K562 (cell line): ENCODE measurements at regions not wholly inside any gene's neighbourhood (a gene's known extent, or its start where the extent isn't known, plus 50 kb on each side); places are given as distances from the start of the nearest gene placed in this dataset.
"Not testable (repeated sequence)": the region's sequence is repeated elsewhere in the genome, so short reads cannot be mapped to it uniquely, and the experiment has no call there.

Experiments used
- ATAC-seq: fragments of 200-7000 bp; cut with Tn5 transposase; 3 replicates; pipeline ENCODE4 v1.9.1; 2020; ENCODE audit warnings: moderate library complexity
- BruUV-seq: library from RNA; stranded (reverse); fragments of 400-500 nt; replicated peaks from 2 replicates; lab custom pipeline; 2021; lab: Mats Ljungman, UMichigan
- CTCF ChIA-PET: fragments of 300-600 bp; formaldehyde crosslinking; extraction: SDS; loops from one replicate; lab custom pipeline; 2021; ENCODE audit warnings: low intra/inter-chr PET ratio; lab: Yijun Ruan, JAX
- POLR2A ChIA-PET: fragments of 300-600, 350-650 bp; sonication (Branson Sonifier 250); formaldehyde crosslinking; extraction: SDS; loops from one replicate; lab custom pipeline; 2021; ENCODE audit warnings: antibody characterized with exemption, inconsistent platforms; lab: Yijun Ruan, JAX
- DNase-seq, 4 experiments: peaks; one replicate each; pipeline versions ENCODE4 v3.0.0 to v3.0.0-alpha.2; 2011 to 2018; ENCODE audit warnings: low spot score in 3 of 4, mixed read lengths in 3 of 4; ENCODE audit errors: extremely low read depth in 1 of 4
- FAIRE-seq: peaks from 2 replicates; lab custom pipeline; 2011; peaks lifted over from hg19 to GRCh38; lab: Jason Lieb, UNC
- H2AFZ ChIP-seq: 2 replicates; pipeline ENCODE4 v1.6.0; 2011; ENCODE audit warnings: low read depth, low read length, control low read depth, inconsistent platforms
- H3K27ac ChIP-seq: fragments of 200-600 bp; 3 replicates; pipeline ENCODE4 v1.8.0; 2011; ENCODE audit warnings: low read depth, mild to moderate bottlenecking, control low read depth, inconsistent platforms, low read length, moderate library complexity, mixed read lengths; ENCODE audit errors: extremely low read depth
- H3K27me3 ChIP-seq, 2 experiments: fragments of 300-600 bp in 1 of 2; 2 replicates in 1 of 2; 3 replicates in 1 of 2; pipeline versions ENCODE4 v1.6.0 to v1.8.0; 2011; ENCODE audit warnings: inconsistent platforms in 2 of 2, low read length in 2 of 2, mild to moderate bottlenecking in 1 of 2, mixed read lengths in 1 of 2, moderate library complexity in 1 of 2; ENCODE audit not compliant: control insufficient read depth in 2 of 2, insufficient read depth in 2 of 2
- H3K36me3 ChIP-seq: fragments of 300-600 bp; 3 replicates; pipeline ENCODE4 v1.8.0; 2011; ENCODE audit warnings: mild to moderate bottlenecking, low read length, inconsistent platforms; ENCODE audit not compliant: control insufficient read depth, insufficient read depth
- H3K4me1 ChIP-seq, 2 experiments: fragments of 200-600 bp in 1 of 2; replicated peaks in 1 of 2; 2 replicates in 1 of 2; 3 replicates in 1 of 2; pipeline versions ENCODE4 v1.5.1 to v1.8.0; 2011; ENCODE audit warnings: inconsistent platforms in 2 of 2, low read length in 2 of 2, mild to moderate bottlenecking in 1 of 2, mixed read lengths in 1 of 2, moderate library complexity in 1 of 2; ENCODE audit not compliant: control insufficient read depth in 2 of 2, insufficient read depth in 2 of 2
- H3K4me2 ChIP-seq: 2 replicates; pipeline ENCODE4 v1.6.1; 2011; ENCODE audit warnings: low read length, control low read depth, inconsistent platforms, mixed read lengths; ENCODE audit not compliant: insufficient read depth
- H3K4me3 ChIP-seq: fragments of 200-600 bp; sonication (generic), shearing (Covaris generic); 2 replicates; pipeline ENCODE4 v1.5.1; 2016; ENCODE audit warnings: control low read depth, inconsistent platforms
- H3K79me2 ChIP-seq: fragments of 200-600 bp; 3 replicates; pipeline ENCODE4 v1.8.0; 2011; ENCODE audit warnings: low read length, inconsistent platforms; ENCODE audit not compliant: control insufficient read depth, insufficient read depth
- H3K9ac ChIP-seq, 2 experiments: 2 replicates each; pipeline versions ENCODE4 v1.6.0 to v1.6.1; 2011; ENCODE audit warnings: low read depth in 2 of 2, low read length in 2 of 2, control low read depth in 1 of 2, inconsistent platforms in 1 of 2, mild to moderate bottlenecking in 1 of 2, mixed read lengths in 1 of 2; ENCODE audit not compliant: insufficient read depth in 1 of 2
- H3K9me1 ChIP-seq: one replicate; pipeline ENCODE4 v1.6.0; 2011; ENCODE audit warnings: inconsistent platforms, mild to moderate bottlenecking, low read length, moderate library complexity; ENCODE audit not compliant: control insufficient read depth, insufficient read depth
- H3K9me3 ChIP-seq: replicated peaks from 2 replicates; pipeline ENCODE4 v1.5.1; 2011; ENCODE audit warnings: low read depth, low read length, inconsistent platforms; ENCODE audit not compliant: control insufficient read depth, insufficient read depth
- H4K20me1 ChIP-seq: replicated peaks from 2 replicates; pipeline ENCODE4 v1.6.1; 2011; ENCODE audit warnings: low read length, inconsistent platforms, mixed read lengths; ENCODE audit not compliant: control insufficient read depth, insufficient read depth
- WGBS: fragments of 100-300 bp; shearing (Covaris generic); methylation state at CpG from one replicate; pipeline ENCODE4 v1.1.6; 2016; ENCODE audit warnings: low coverage, mixed read lengths; ENCODE audit not compliant: insufficient coverage; ENCODE audit errors: missing lambda C conversion rate; 5-methylcytosine and 5-hydroxymethylcytosine counted together
- in situ Hi-C: fragments of 300-500 bp; cut with MboI; formaldehyde crosslinking; loops from 4 replicates; pipeline ENCODE4 v1.15.0; 2018; ENCODE audit warnings: inconsistent platforms, mixed read lengths
- intact Hi-C: fragments of 100-400 bp; cut with micrococcal nuclease; formaldehyde crosslinking; loops from 2 replicates; pipeline ENCODE4 v1.14.2; 2022

DNA sequence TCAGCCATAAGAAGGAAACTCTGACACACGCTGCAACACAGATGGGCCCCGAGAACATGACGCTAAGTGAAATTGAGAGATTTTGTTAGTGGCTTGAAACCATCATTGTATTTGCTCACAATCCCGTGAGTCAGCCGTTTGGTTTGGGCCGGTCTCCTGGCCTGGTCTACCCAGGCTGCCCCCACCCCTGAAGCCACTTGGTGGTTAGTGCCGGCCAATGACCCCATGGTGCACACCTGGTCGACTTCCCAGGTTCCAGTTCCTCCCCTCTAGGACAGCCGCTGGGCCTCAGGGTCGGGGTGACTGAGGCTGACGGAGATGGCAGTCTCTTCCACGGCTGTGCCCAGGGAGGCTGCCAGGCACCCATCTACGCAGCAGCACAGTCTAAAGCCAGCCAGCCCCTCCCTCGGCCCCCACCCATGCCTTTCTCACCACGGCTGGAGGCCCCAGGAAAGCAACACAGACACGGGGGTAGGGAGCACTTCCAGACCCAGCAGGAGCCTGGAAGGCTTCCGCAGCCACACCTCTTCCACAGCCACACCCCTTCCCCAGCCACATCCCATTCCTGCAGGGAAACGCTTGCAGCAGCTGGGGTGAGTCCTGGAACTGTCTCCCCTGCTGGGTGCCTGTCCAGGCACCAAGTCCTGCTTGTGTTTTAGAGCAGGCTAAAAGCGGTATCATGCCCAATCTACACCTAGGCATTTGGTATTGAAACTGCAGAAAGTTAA, 5413.2 kb upstream of the TPTE start:
- 20% methylated on average over 1 of the region's 19 CpGs for WGBS
- not testable (repeated sequence) for ATAC-seq

GRCh38 chr21:5111197-5111596, 5410.2 kb upstream of the TPTE start:
- H3K27ac ChIP-seq, H2AFZ ChIP-seq, H3K27me3 ChIP-seq, in situ Hi-C loops, H3K9ac ChIP-seq, H3K9me3 ChIP-seq, ATAC-seq, H3K4me2 ChIP-seq, CTCF ChIA-PET, H4K20me1 ChIP-seq, H3K36me3 ChIP-seq, FAIRE-seq, DNase-seq, POLR2A ChIA-PET, H3K4me3 ChIP-seq, H3K9me1 ChIP-seq, intact Hi-C loops, BruUV-seq, H3K79me2 ChIP-seq, H3K4me1 ChIP-seq: not testable (repeated sequence)
- 20% methylated on average over 1 of the region's 10 CpGs for WGBS

More for the DNA sequence above, 5413.2 kb upstream of the TPTE start:
- H3K36me3 ChIP-seq, CTCF ChIA-PET, H3K79me2 ChIP-seq, H3K27ac ChIP-seq, POLR2A ChIA-PET, H3K4me3 ChIP-seq, in situ Hi-C loops, H3K4me1 ChIP-seq, H3K9me1 ChIP-seq, BruUV-seq, H4K20me1 ChIP-seq, intact Hi-C loops, DNase-seq, H3K9me3 ChIP-seq, H3K4me2 ChIP-seq, FAIRE-seq, H3K27me3 ChIP-seq, H2AFZ ChIP-seq, H3K9ac ChIP-seq: not testable (repeated sequence)

- POLR2A ChIA-PET, BruUV-seq, FAIRE-seq: not testable (repeated sequence)
Measured at GRCh38 chr21:5113092-5113491, 5408.3 kb upstream of the TPTE start.

DNA sequence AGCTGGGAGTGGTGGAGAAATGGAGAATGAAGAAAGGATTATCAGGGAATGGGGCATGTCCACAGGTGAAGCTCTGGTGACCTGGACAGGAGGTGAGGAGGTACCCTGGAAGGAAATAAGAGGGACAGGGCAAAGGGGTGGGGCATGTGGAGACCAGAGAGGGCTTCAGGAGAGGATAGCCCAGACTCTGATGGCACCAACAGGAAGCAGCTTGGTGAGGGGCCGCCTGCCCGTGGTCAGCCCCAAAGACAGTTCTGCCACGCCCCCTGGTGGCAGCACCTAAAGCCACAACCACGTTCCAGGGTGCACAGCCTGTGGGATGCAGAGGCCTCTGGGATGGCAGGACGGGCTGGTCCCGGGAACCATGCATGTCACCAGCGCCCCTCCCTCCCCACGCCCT, 5406.9 kb upstream of the TPTE start:
- H3K4me1 ChIP-seq, H3K4me2 ChIP-seq, CTCF ChIA-PET, BruUV-seq, H3K36me3 ChIP-seq, H3K27me3 ChIP-seq, H3K9me1 ChIP-seq, intact Hi-C loops, H3K27ac ChIP-seq, H3K9me3 ChIP-seq, FAIRE-seq, in situ Hi-C loops, H2AFZ ChIP-seq, H3K4me3 ChIP-seq, DNase-seq, H3K9ac ChIP-seq, POLR2A ChIA-PET, H4K20me1 ChIP-seq, H3K79me2 ChIP-seq: not testable (repeated sequence)
- ATAC-seq, result peak; percentile 82
- WGBS, result no CpG with 5 or more reads among the region's 8 CpGs

More at GRCh38 chr21:5113092-5113491, 5408.3 kb upstream of the TPTE start:
- H3K79me2 ChIP-seq, H3K4me1 ChIP-seq, CTCF ChIA-PET, H3K4me2 ChIP-seq, H3K4me3 ChIP-seq, H3K27ac ChIP-seq, H3K9me1 ChIP-seq, H3K27me3 ChIP-seq, H3K9me3 ChIP-seq, intact Hi-C loops, in situ Hi-C loops, H3K36me3 ChIP-seq, H4K20me1 ChIP-seq, H2AFZ ChIP-seq, H3K9ac ChIP-seq, DNase-seq: not testable (repeated sequence)
- peak; percentile 73 for ATAC-seq
- no CpG with 5 or more reads among the region's 10 CpGs for WGBS
